DND-41 (cell line): ENCODE measurements at regions not wholly inside any gene's neighbourhood (a gene's known extent, or its start where the extent isn't known, plus 50 kb on each side); places are given as distances from the start of the nearest gene placed in this dataset.

ENCODE experiments used
- ATAC-seq: fragments of 200-7000 bp; cut with Tn5 transposase; 3 replicates; pipeline ENCODE4 v1.9.1; 2021; ENCODE audit warnings: low read depth; ENCODE audit not compliant: insufficient read depth
- DNase-seq: peaks from one replicate; pipeline ENCODE4 v3.0.0-alpha.2; 2020
- H2AFZ ChIP-seq: 2 replicates; pipeline ENCODE4 v1.6.0; 2012; ENCODE audit warnings: low read depth, low read length
- H3K27ac ChIP-seq: 2 replicates; pipeline ENCODE4 v1.5.1; 2012; ENCODE audit warnings: low read length, inconsistent platforms
- H3K27me3 ChIP-seq: fragments of 200-600 bp; sonication (generic); 2 replicates; pipeline ENCODE4 v1.6.0; 2012; ENCODE audit warnings: low read length, mild to moderate bottlenecking, inconsistent platforms; ENCODE audit not compliant: insufficient read depth, poor library complexity
- H3K36me3 ChIP-seq: 2 replicates; pipeline ENCODE4 v1.5.1; 2012; ENCODE audit warnings: low read length, inconsistent platforms; ENCODE audit not compliant: insufficient read depth
- H3K4me1 ChIP-seq: 2 replicates; pipeline ENCODE4 v1.5.1; 2012; ENCODE audit warnings: mild to moderate bottlenecking, low read length; ENCODE audit not compliant: insufficient read depth
- H3K4me2 ChIP-seq: 2 replicates; pipeline ENCODE4 v1.6.0; 2012; ENCODE audit warnings: mild to moderate bottlenecking, moderate library complexity, low read length, inconsistent platforms; ENCODE audit not compliant: insufficient read depth
- H3K4me3 ChIP-seq, 2 experiments: fragments of 200-600 bp in 1 of 2; shearing (Covaris generic) in 1 of 2; 2 replicates each; pipeline ENCODE4 v1.5.1; 2012 to 2016; ENCODE audit warnings: inconsistent platforms in 2 of 2, low read length in 2 of 2, mild to moderate bottlenecking in 2 of 2, low read depth in 1 of 2, moderate library complexity in 1 of 2
- H3K79me2 ChIP-seq: 2 replicates; pipeline ENCODE4 v1.6.0; 2012; ENCODE audit warnings: low read length, inconsistent platforms; ENCODE audit not compliant: insufficient read depth
- H3K9ac ChIP-seq: 2 replicates; pipeline ENCODE4 v1.6.0; 2012; ENCODE audit warnings: low read depth, mild to moderate bottlenecking, inconsistent platforms, low read length, moderate library complexity
- H3K9me3 ChIP-seq: 2 replicates; pipeline ENCODE4 v1.5.1; 2012; ENCODE audit warnings: low read length, moderate library complexity, mild to moderate bottlenecking, inconsistent platforms; ENCODE audit not compliant: insufficient read depth, severe bottlenecking
- H4K20me1 ChIP-seq: 2 replicates; pipeline ENCODE4 v1.6.0; 2012; ENCODE audit warnings: low read length; ENCODE audit not compliant: insufficient read depth
- CTCF ChIP-seq: IDR thresholded peaks from 2 replicates; pipeline ENCODE4 v1.5.1; 2012; ENCODE audit warnings: borderline replicate concordance, low read length, moderate library complexity, mild to moderate bottlenecking; ENCODE audit not compliant: poor library complexity, severe bottlenecking; ENCODE audit errors: extremely low read depth
- EZH2 ChIP-seq: IDR thresholded peaks from 3 replicates; pipeline ENCODE4 v1.6.1; 2012; ENCODE audit warnings: borderline replicate concordance, low read depth, mild to moderate bottlenecking, moderate library complexity, low read length, inconsistent platforms; ENCODE audit not compliant: severe bottlenecking

GRCh38 chr10:124322191-124322980, 96.3 kb downstream of the OAT start:
- H3K9me3 ChIP-seq = no peaks in the 10 kb centered on the region
- no peak overlapping the region for H3K4me2 ChIP-seq
- H3K4me1 ChIP-seq = no peaks in the 10 kb centered on the region
- no peak for ATAC-seq
- H3K4me3 ChIP-seq = no peak overlapping the region
- TF ChIP-seq EZH2 (no peak), CTCF (no peak)
- no peak overlapping the region for H2AFZ ChIP-seq
- H3K27ac ChIP-seq = no peak overlapping the region
- no peaks in the 10 kb centered on the region for H3K79me2 ChIP-seq
- no peaks in the 10 kb centered on the region for H4K20me1 ChIP-seq
- DNase-seq = no peak
- H3K27me3 ChIP-seq = no peaks in the 10 kb centered on the region
- no peaks in the 10 kb centered on the region for H3K36me3 ChIP-seq
- H3K9ac ChIP-seq = no peak overlapping the region

- DNase-seq (no peak), ATAC-seq (no peak)
- H3K4me3 ChIP-seq = no peak overlapping the region
- H3K79me2 ChIP-seq = no peaks in the 10 kb centered on the region
- TF ChIP-seq EZH2 (no peak), CTCF (no peak)
- no peaks in the 10 kb centered on the region for H3K4me1 ChIP-seq
- H3K27ac ChIP-seq = no peak overlapping the region
- H3K36me3 ChIP-seq = no peaks in the 10 kb centered on the region
- no peak overlapping the region for H2AFZ ChIP-seq
- H3K4me2 ChIP-seq = no peak overlapping the region
- H3K27me3 ChIP-seq = no peaks in the 10 kb centered on the region
- H3K9me3 ChIP-seq = no peaks in the 10 kb centered on the region
- no peak overlapping the region for H3K9ac ChIP-seq
- H4K20me1 ChIP-seq = no peaks in the 10 kb centered on the region
Measured at GRCh38 chr10:124321433-124322089, 97.2 kb downstream of the OAT start.

GRCh38 chr10:124320778-124321432, 97.8 kb downstream of the OAT start:
- no peak for ATAC-seq
- TF ChIP-seq CTCF (no peak), EZH2 (no peak)
- H3K4me2 ChIP-seq = no peak overlapping the region
- H2AFZ ChIP-seq = no peak overlapping the region
- H4K20me1 ChIP-seq = no peaks in the 10 kb centered on the region
- no peak overlapping the region for H3K27ac ChIP-seq
- no peak overlapping the region for H3K9ac ChIP-seq
- H3K4me3 ChIP-seq = no peak overlapping the region
- H3K79me2 ChIP-seq = no peaks in the 10 kb centered on the region
- H3K9me3 ChIP-seq = no peaks in the 10 kb centered on the region
- no peak for DNase-seq
- H3K27me3 ChIP-seq = no peaks in the 10 kb centered on the region
- H3K36me3 ChIP-seq = no peaks in the 10 kb centered on the region
- H3K4me1 ChIP-seq = no peaks in the 10 kb centered on the region
